HepG2 (cell line): ENCODE measurements at regions not wholly inside any gene's neighbourhood (a gene's known extent, or its start where the extent isn't known, plus 50 kb on each side); places are given as distances from the start of the nearest gene placed in this dataset.

Source experiments
- ATAC-seq: fragments of 200-7000 bp; cut with Tn5 transposase; 3 replicates; pipeline ENCODE4 v1.9.1; 2020; ENCODE audit warnings: mild to moderate bottlenecking, moderate library complexity
- BruUV-seq: library from RNA; stranded (reverse); fragments of 400-500 nt; replicated peaks from 2 replicates; lab custom pipeline; 2021; lab: Mats Ljungman, UMichigan
- CTCF ChIA-PET: fragments of 300-600 bp; formaldehyde crosslinking; extraction: SDS; loops from one replicate; lab custom pipeline; 2021; ENCODE audit warnings: low total read pairs, inconsistent platforms, low intra/inter-chr PET ratio; lab: Yijun Ruan, JAX
- POLR2A ChIA-PET: fragments of 350-600 bp; sonication (Branson Sonifier 250); formaldehyde crosslinking; loops from one replicate; lab custom pipeline; 2020; ENCODE audit warnings: antibody characterized with exemption, inconsistent platforms; lab: Yijun Ruan, JAX
- DNase-seq: peaks from one replicate; pipeline ENCODE4 v3.0.0-alpha.2; 2015; ENCODE audit warnings: low spot score
- FAIRE-seq: peaks from 3 replicates; lab custom pipeline; 2011; peaks lifted over from hg19 to GRCh38; lab: Jason Lieb, UNC
- H2AFZ ChIP-seq: one replicate; pipeline ENCODE4 v1.6.1; 2011; ENCODE audit warnings: low read length, inconsistent platforms
- H3K27ac ChIP-seq: fragments of 300-600 bp; 3 replicates; pipeline ENCODE4 v1.8.0; 2011; ENCODE audit warnings: mixed run types, mild to moderate bottlenecking, mixed read lengths, low read length, inconsistent platforms; ENCODE audit not compliant: insufficient read depth; ENCODE audit errors: extremely low read length
- H3K27me3 ChIP-seq, 2 experiments: fragments of 200-600 bp in 1 of 2; 2 replicates in 1 of 2; 3 replicates in 1 of 2; pipeline versions ENCODE4 v1.6.0 to v1.8.0; 2011; ENCODE audit warnings: low read length in 2 of 2, mild to moderate bottlenecking in 2 of 2, moderate library complexity in 2 of 2, inconsistent platforms in 1 of 2; ENCODE audit not compliant: insufficient read depth in 2 of 2, control insufficient read depth in 1 of 2
- H3K36me3 ChIP-seq, 2 experiments: fragments of 200-600 bp in 1 of 2; replicated peaks in 1 of 2; 2 replicates in 1 of 2; 3 replicates in 1 of 2; pipeline versions ENCODE4 v1.5.1 to v1.8.0; 2011; ENCODE audit warnings: low read length in 2 of 2, inconsistent platforms in 1 of 2; ENCODE audit not compliant: insufficient read depth in 2 of 2, control insufficient read depth in 1 of 2
- H3K4me1 ChIP-seq: 2 replicates; pipeline ENCODE4 v1.5.1; 2012; ENCODE audit warnings: low read length, inconsistent platforms; ENCODE audit not compliant: insufficient read depth
- H3K4me2 ChIP-seq: 2 replicates; pipeline ENCODE4 v1.6.0; 2011; ENCODE audit warnings: low read depth, low read length, inconsistent platforms
- H3K4me3 ChIP-seq, 3 experiments: fragments of 200-600 bp in 1 of 3; sonication (generic), shearing (Covaris generic) in 1 of 3; replicated peaks in 1 of 3; 2 replicates each; pipeline ENCODE4 v1.5.1; 2011 to 2016; ENCODE audit warnings: low read length in 3 of 3, inconsistent platforms in 2 of 3, low read depth in 2 of 3, mild to moderate bottlenecking in 2 of 3, control low read depth in 1 of 3, mixed read lengths in 1 of 3; ENCODE audit not compliant: insufficient read depth in 1 of 3
- H3K79me2 ChIP-seq: one replicate; pipeline ENCODE4 v1.6.1; 2011; ENCODE audit warnings: low read length, inconsistent platforms; ENCODE audit not compliant: insufficient read depth
- H3K9ac ChIP-seq: 2 replicates; pipeline ENCODE4 v1.6.0; 2011; ENCODE audit warnings: mild to moderate bottlenecking, low read depth, low read length, inconsistent platforms; ENCODE audit not compliant: insufficient read depth
- H3K9me3 ChIP-seq: 2 replicates; pipeline ENCODE4 v1.5.1; 2012; ENCODE audit warnings: mild to moderate bottlenecking, low read length
- H4K20me1 ChIP-seq: 2 replicates; pipeline ENCODE4 v1.6.0; 2011; ENCODE audit warnings: inconsistent platforms, mild to moderate bottlenecking, low read length, moderate library complexity; ENCODE audit not compliant: insufficient read depth
- MBNL3 ChIP-seq: fragments of 250-450 bp; sonication (Bioruptor Pico); conservative IDR thresholded peaks from 2 replicates; pipeline ENCODE4 v1.8.0; 2022; ENCODE audit warnings: mild to moderate bottlenecking, inconsistent platforms
- NFIB ChIP-seq: sonication (generic); formaldehyde crosslinking; IDR thresholded peaks from 2 replicates; pipeline ENCODE4 v1.9.0; 2021; ENCODE audit warnings: missing genetic modification reagents, mild to moderate bottlenecking, borderline replicate concordance
- ZNF777 ChIP-seq: sonication (generic); formaldehyde crosslinking; IDR thresholded peaks from 2 replicates; pipeline ENCODE4 v1.4.0; 2020; ENCODE audit warnings: missing genetic modification reagents
- WGBS: methylation state at CpG from one replicate; pipeline ENCODE4 v1.1.6; 2017; ENCODE audit warnings: low lambda C conversion rate; 5-methylcytosine and 5-hydroxymethylcytosine counted together
- in situ Hi-C: cut with HindIII; loops from 2 replicates; pipeline ENCODE4 v1.10.0; 2017; ENCODE audit warnings: low pct_unique_long_range_greater_than_20kb; ENCODE audit not compliant: extremely low pct_ligation_motif_present
- intact Hi-C: fragments of 100-400 bp; cut with micrococcal nuclease; formaldehyde crosslinking; loops from one replicate; pipeline ENCODE4 v1.10.0; 2022; ENCODE audit not compliant: unreplicated experiment
- TF ChIP-seq, protein P1 (sequence below): sonication (generic); formaldehyde crosslinking; IDR thresholded peaks from 2 replicates; pipeline ENCODE4 v1.4.0; 2020; ENCODE audit warnings: missing genetic modification reagents

DNA sequence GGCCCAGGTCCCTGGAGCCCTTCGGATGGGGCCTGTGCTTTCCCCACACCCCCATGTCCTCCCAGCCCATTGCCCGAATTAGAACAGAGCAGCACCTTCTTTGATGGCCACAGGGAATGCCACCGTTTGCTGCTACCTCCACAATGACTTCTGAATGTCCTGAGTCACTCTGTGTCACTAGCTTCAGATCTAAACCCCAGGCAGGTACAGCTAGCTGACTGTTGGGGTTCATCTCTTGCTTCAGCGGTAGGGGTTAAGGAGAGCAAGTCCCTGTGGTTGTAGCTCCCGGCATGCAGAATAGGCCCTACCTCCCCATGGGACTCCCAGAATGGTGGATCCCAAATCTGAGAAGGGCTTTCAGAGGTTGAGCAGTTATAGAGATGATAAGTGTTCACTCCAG is 291.1 kb upstream of the POU3F1 start:
- in situ Hi-C loops (no loop called here), intact Hi-C loops (no loop called here)
- ATAC-seq, result no peak
- no peak for FAIRE-seq
- 0% methylated on average over 3 of the region's 5 CpGs for WGBS
- H3K27me3 ChIP-seq, result no peaks in the 10 kb centered on the region; a peak in 1 of 5 replicates
- TF ChIP-seq, protein P1, sequence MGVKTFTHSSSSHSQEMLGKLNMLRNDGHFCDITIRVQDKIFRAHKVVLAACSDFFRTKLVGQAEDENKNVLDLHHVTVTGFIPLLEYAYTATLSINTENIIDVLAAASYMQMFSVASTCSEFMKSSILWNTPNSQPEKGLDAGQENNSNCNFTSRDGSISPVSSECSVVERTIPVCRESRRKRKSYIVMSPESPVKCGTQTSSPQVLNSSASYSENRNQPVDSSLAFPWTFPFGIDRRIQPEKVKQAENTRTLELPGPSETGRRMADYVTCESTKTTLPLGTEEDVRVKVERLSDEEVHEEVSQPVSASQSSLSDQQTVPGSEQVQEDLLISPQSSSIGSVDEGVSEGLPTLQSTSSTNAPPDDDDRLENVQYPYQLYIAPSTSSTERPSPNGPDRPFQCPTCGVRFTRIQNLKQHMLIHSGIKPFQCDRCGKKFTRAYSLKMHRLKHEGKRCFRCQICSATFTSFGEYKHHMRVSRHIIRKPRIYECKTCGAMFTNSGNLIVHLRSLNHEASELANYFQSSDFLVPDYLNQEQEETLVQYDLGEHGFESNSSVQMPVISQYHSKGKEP (CRISPR knock-in tag), result no peak
- TF ChIP-seq ZNF777 (CRISPR knock-in tag), result no peak
- TF ChIP-seq MBNL3 (CRISPR knock-in tag), result no peak
- H2AFZ ChIP-seq, result no peak overlapping the region
- H3K4me2 ChIP-seq, result no peak overlapping the region
- no peak overlapping the region for H3K4me3 ChIP-seq
- ChIA-PET POLR2A (no interaction called here), CTCF (no interaction called here)
- H3K4me1 ChIP-seq, result no peaks in the 10 kb centered on the region
- H3K9me3 ChIP-seq, result no peaks in the 10 kb centered on the region
- no peak overlapping the region for H3K27ac ChIP-seq
- H3K36me3 ChIP-seq, result no peaks in the 10 kb centered on the region
- no peaks in the 10 kb centered on the region for H3K79me2 ChIP-seq
- no TSS peak for BruUV-seq
- DNase-seq, result no peak
- H3K9ac ChIP-seq, result no peak overlapping the region
- no peaks in the 10 kb centered on the region for H4K20me1 ChIP-seq

DNA sequence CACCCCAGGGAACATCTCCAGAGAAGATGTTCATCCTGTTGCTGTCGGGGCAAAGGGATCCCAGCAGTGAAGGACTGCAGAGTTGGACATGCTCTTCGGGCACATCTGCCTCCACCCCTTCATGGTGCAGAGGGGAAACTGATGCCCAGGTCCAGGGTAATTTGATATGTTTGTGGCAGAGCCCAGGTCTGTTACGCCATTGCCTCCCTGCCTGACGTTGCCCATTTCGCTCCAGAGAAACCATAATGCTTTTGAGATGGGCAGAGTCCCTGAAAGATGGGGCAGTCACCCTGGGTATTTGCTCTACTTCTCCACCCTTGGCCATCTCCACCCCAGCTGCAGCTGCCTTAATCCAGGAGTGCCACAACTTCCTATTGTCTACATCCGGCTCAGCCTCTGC is 290.4 kb upstream of the POU3F1 start:
- H3K36me3 ChIP-seq, result no peaks in the 10 kb centered on the region
- ChIA-PET CTCF (no interaction called here), POLR2A (no interaction called here)
- H2AFZ ChIP-seq, result no peak overlapping the region
- DNase-seq (no peak), ATAC-seq (no peak), FAIRE-seq (no peak)
- WGBS, result 2% methylated on average over 4 of the region's 6 CpGs
- intact Hi-C loops (no loop called here), in situ Hi-C loops (no loop called here)
- H3K4me3 ChIP-seq, result no peak overlapping the region
- no peaks in the 10 kb centered on the region for H3K4me1 ChIP-seq
- BruUV-seq, result no TSS peak
- H3K9ac ChIP-seq, result no peak overlapping the region
- no peaks in the 10 kb centered on the region for H3K9me3 ChIP-seq
- no peak for TF ChIP-seq NFIB (CRISPR knock-in tag)
- H4K20me1 ChIP-seq, result no peaks in the 10 kb centered on the region
- no peak overlapping the region for H3K4me2 ChIP-seq
- no peaks in the 10 kb centered on the region; a peak in 1 of 5 replicates for H3K27me3 ChIP-seq
- no peak overlapping the region for H3K27ac ChIP-seq
- no peaks in the 10 kb centered on the region for H3K79me2 ChIP-seq
